ENCODE measurements at regions not wholly inside any gene's neighbourhood (a gene's known extent, or its start where the extent isn't known, plus 50 kb on each side); places are given as distances from the start of the nearest gene placed in this dataset.

- TF ChIP-seq ZBTB40 (IDR thresholded peaks at IDR 0.05) (no peak), ZBTB40 (CRISPR knock-in tag; IDR thresholded peaks at IDR 0.05) (no peak), TGIF2 (CRISPR knock-in tag; IDR thresholded peaks at IDR 0.05) (no peak), ZNF263 (CRISPR knock-in tag; IDR thresholded peaks at IDR 0.05; ENCODE audit: borderline replicate concordance) (no peak), ELK3 (CRISPR knock-in tag; IDR thresholded peaks at IDR 0.05) (no peak), MYNN (IDR thresholded peaks at IDR 0.05) (no peak), MYNN (CRISPR knock-in tag; IDR thresholded peaks at IDR 0.05) (no peak), ZNF316 (IDR thresholded peaks at IDR 0.05) (no peak), TSC22D4 (tag; IDR thresholded peaks at IDR 0.05) (no peak)
Measured at GRCh38 chr5:62829604-62829986, 251.0 kb downstream of the LRRC70 start (continued).

Data from K562 (cell line).